ENCODE measurements at regions not wholly inside any gene's neighbourhood (a gene's known extent, or its start where the extent isn't known, plus 50 kb on each side); places are given as distances from the start of the nearest gene placed in this dataset.

DNA sequence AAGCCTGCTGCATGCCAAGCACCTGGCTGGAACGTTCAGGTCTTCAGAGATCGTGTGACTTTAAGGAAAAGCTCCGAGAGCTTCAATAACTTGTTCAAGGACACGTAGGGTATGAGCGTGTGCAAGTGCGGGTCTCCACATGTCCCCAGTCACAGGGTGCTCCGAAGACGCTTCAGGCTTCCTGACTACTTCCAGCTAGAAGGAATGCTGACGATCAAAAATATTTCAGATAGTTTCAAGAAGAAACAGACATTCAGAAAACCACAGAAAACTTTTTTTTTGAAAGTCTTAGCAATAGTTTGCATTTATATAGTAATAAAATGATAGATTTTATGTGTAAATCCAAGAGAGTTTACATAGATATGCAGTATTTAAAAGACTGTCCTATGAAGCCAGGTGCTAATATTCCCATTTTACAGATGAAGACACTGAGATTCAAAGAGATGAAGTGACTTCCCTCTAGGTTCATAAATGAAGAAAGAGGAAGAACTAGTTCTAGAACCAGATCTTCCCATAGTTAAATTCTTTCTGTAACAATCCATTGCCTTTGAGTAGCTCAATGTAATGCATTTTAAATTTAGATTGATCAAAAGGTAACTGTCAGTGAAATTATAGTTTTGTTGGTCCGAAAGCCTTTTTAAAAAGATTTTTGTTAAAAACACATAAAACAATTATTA is 247.6 kb downstream of the MYLK4 start:
- TF ChIP-seq, protein P1, sequence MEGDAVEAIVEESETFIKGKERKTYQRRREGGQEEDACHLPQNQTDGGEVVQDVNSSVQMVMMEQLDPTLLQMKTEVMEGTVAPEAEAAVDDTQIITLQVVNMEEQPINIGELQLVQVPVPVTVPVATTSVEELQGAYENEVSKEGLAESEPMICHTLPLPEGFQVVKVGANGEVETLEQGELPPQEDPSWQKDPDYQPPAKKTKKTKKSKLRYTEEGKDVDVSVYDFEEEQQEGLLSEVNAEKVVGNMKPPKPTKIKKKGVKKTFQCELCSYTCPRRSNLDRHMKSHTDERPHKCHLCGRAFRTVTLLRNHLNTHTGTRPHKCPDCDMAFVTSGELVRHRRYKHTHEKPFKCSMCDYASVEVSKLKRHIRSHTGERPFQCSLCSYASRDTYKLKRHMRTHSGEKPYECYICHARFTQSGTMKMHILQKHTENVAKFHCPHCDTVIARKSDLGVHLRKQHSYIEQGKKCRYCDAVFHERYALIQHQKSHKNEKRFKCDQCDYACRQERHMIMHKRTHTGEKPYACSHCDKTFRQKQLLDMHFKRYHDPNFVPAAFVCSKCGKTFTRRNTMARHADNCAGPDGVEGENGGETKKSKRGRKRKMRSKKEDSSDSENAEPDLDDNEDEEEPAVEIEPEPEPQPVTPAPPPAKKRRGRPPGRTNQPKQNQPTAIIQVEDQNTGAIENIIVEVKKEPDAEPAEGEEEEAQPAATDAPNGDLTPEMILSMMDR (IDR thresholded peaks at IDR 0.05; ENCODE audit: low read length) = no peak
- TF ChIP-seq EZH2 (IDR thresholded peaks at IDR 0.05; ENCODE audit: borderline replicate concordance, low read length) = no peak

All from OCI-LY1 (cell line).